Hematopoietic multipotent progenitor cell treated with erythropoietin and hydrocortisone succinate and interleukin-3 and kit ligand, for 6 days (in vitro differentiated cells): ENCODE measurements at regions not wholly inside any gene's neighbourhood (a gene's known extent, or its start where the extent isn't known, plus 50 kb on each side); places are given as distances from the start of the nearest gene placed in this dataset.
"Not testable (repeated sequence)": the region's sequence is repeated elsewhere in the genome, so short reads cannot be mapped to it uniquely, and the experiment has no call there.

Experiments
- DNase-seq: peaks from one replicate; pipeline ENCODE4 v3.0.0-alpha.2; 2015

- no peak for DNase-seq
These were observed 521.0 kb downstream of the ADCYAP1 start for GRCh38 chr18:1425679-1426078.

- DNase-seq = no peak
These were observed 530.8 kb downstream of the ADCYAP1 start for GRCh38 chr18:1435487-1435886.

GRCh38 chr18:1436199-1436598 is 531.5 kb downstream of the ADCYAP1 start:
- DNase-seq = no peak

DNA sequence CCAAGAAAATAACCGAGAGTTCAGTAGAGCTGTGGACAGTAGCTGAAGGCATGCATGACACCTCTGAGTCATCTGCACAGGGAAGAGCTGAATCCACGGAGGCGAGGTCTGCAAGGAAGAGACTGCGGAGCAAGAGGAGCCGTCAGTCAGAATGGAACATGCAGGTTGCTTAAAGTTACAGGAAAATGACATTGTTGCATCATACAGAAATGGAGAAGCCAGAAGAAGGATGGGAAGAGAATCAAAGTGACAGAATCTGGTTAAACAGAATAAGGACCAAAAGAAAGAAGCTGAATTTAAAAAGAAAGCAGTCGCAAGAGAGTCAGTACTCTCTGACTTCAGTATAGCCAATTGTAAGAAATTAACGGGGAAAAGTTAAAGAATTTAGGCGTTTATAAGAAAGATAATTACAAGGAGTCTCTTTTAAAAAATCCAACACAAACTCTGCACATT is 533.8 kb downstream of the ADCYAP1 start:
- DNase-seq = no peak

DNA sequence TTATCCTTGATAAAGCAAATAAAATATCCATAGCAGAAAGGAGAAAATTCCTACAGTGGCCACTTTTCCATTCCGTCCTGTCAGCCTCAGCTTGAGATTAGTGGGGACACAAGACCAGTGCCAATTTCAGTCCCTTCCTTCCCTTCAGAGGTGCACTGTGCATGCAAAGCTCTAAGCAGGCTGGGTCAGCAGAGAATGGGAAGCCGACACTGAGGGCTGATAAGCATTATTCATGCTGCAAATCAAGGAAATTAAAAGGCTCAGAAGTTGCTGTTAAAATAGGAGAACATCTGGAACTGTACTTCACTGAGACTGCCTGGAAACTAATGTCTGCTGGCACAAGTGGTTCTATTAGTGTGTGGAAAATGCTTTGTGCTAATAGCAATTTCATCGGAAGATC is 534.3 kb downstream of the ADCYAP1 start:
- DNase-seq = peak; percentile 5

DNA sequence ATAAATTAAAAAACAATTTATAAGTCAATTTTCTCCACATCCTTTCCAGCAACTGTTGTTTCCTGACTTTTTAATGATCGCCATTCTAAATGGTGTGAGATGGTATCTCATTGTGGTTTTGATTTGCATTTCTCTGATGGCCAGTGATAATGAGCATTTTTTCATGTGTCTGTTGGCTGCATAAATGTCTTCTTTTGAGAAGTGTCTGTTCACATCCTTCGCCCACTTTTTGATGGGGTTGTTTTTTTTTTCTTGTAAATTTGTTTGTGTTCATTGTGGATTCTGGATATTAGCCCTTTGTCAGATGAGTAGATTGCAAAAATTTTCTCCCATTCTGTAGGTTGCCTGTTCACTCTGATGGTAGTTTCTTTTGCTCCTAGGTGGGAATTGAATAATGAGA is 539.4 kb downstream of the ADCYAP1 start:
- DNase-seq = not testable (repeated sequence)

DNA sequence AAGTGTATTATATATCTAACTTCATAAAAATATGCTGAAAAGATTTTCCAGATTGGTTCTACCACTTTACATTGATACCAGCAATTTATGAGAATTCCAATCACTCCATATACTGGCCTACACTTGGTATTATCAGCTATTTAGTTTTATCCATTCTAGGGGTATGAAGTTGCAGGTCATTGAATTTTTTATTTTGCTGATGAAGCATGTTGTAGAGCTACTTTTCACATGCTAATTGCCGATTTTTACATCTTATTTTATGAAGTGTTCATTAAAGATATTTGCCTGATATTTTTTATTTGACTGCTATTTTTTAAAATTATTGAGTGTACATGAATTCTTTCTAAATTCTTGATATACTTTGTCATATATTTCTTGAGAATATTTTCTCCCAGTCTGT is 542.1 kb downstream of the ADCYAP1 start:
- DNase-seq = no peak

DNA sequence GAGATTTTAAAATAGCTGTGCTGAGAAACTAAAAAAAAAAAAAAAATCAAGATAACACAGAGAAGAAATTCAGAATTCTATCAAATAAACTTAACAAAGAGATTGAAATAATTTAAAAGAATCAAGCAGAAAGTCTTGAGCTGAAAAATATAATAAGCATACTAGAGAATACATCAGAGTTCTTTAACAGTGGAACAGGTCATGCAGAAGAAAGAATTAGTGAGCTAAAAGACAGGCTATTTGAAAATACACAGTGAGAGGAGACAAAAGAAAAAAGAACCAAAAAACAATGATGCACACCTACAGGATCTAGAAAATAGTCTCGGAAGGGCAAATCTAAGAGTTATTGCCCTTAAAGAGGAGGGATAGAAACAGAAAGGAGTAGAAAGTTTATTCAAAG is 548.1 kb downstream of the ADCYAP1 start:
- no peak for DNase-seq

- no peak for DNase-seq
These were observed 550.9 kb downstream of the ADCYAP1 start for GRCh38 chr18:1455605-1456004.

- DNase-seq = no peak
These were observed 553.9 kb downstream of the ADCYAP1 start for GRCh38 chr18:1458547-1458946.

DNA sequence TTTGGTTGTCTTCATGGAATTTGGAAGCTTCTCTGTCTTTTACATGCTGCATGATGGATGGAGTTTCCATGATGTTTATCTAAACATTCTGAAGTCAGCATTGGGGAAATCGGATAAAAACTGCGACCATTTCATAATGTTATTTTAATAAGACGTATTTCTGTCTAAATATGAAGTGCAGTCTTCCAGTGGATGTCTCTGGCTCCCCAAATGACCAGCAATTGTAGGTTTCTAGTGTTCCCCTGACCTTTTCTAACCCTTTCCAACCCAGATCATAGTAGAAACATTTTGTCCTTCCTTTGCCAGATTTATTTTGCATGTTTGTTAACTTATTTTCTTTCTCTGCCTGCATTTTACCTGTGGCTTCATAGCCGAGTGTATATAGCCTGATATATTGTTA is 559.3 kb downstream of the ADCYAP1 start:
- DNase-seq = no peak

GRCh38 chr18:1464444-1465217 is 560.0 kb downstream of the ADCYAP1 start:
- peak; percentile 79 for DNase-seq

DNA sequence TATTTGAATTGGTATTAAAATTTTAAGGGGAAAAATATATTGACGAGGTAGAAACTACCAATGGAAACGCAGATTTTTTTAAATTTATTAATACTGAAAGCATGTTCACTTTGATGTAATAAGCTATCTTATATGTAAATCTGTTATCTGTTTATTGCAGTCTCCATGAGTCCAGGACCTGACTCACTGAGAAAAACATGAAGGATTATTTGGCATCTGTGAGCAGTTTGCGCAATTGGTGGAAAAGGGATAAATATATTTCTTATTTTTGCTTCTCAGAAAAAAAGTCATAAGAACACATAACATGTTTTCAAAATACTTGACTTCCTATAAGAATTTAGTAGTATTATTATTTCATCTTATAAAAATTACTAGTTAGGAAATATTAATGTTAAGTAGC is 561.4 kb downstream of the ADCYAP1 start:
- no peak for DNase-seq

DNA sequence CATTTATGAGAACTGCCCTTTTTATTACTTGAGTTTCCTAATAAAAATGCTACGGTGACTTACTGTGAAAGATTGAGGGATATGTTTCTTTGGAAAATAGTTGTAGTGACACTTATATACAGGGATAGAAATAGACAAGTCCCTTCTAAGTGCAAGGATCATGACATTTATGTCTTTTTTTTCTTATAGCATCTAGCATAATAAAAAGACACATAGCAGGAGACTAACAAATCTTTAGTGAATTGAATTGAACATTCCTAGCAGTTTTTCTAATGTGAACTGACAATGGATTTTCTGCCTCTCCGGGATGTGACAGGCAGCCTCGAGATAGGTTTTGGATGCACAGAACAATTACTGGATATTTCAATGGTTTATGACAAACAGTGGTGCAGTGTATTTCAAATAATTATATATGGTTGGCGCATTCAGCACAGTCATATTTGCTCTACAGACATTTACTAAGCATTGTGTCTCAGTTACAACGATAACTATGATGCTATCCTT is 562.8 kb downstream of the ADCYAP1 start:
- no peak for DNase-seq

DNA sequence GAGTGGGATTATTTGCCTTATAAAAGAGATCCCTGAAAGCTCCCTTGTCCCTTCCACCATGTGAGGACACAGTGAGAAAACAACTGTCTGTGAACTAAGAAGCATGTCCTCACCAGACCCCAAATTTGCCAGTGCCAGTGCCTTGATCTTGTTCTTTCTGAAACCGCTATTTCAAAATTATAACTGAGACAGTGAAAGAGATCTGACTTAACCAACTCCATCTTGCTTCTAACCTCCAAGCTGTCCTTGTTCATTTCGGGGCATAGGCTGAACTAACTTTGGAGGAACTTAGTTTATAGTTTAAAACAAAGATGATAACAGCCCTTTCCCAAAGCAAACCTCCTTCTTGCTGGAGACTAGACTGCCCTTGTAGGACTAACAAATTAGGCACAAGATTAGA is 563.9 kb downstream of the ADCYAP1 start:
- no peak for DNase-seq

GRCh38 chr18:1475867-1476266 is 571.2 kb downstream of the ADCYAP1 start:
- DNase-seq = no peak

GRCh38 chr18:1480309-1480708 is 575.6 kb downstream of the ADCYAP1 start:
- DNase-seq = no peak

DNA sequence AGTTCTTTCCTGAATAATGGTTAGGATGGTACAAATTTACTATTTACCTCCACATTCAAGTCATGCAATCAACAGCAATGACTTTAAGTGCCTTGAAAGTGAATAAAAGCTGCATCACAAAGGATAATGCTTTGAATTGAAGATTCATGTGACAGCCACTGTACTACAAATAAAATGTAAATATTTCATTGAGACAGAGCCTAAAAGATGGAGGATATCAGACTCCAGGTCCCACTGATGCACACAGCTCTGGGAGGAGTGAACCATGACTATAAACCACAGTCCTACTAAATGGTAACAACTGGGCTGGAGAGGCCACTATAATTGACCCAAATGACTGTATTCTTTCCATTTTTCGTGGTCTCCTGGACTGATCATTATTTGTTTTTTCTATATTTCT is 576.9 kb downstream of the ADCYAP1 start:
- DNase-seq = no peak

DNA sequence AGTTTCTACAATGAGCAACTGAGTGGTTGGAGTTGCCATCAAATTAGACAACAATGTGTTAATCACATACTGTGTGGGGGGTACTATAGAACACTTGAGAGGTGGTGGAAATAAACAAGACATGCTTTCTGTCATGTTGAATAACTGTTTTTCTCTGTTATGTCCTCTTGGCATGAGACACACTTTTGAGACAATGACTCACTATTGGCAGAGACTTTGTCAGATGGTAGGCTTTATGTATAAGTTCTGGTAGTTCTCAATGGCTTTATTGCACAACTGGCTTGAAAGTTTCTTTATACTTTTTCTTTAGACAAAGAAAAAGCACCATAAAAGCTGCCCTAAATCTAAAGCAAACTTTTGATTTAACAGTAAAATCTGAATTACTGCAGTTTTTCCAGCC is 578.7 kb downstream of the ADCYAP1 start:
- DNase-seq = no peak

DNA sequence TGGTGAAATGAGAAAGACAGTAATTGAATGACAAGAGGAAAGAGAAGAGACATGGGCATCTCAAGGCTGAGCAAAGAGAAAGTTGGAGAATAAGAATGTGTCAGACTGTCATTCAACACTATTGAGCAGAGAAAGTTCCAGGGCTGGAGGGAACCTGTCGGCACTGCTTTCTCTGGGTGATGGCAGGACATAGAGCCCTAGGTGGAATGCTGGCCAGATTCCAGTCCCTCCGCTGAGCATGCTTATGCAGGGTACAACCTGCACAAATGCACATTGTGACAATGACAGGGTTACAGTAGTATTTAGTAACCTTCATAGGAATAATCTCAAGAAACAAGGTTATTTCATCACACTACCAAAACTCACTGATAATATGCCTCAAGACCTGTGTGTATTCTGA is 582.8 kb downstream of the ADCYAP1 start:
- no peak for DNase-seq

- no peak for DNase-seq
These were observed 583.7 kb downstream of the ADCYAP1 start for GRCh38 chr18:1488394-1488793.

- DNase-seq = no peak
These were observed 584.3 kb downstream of the ADCYAP1 start for GRCh38 chr18:1488957-1489356.

GRCh38 chr18:1495387-1495786 is 590.7 kb downstream of the ADCYAP1 start:
- no peak for DNase-seq

DNA sequence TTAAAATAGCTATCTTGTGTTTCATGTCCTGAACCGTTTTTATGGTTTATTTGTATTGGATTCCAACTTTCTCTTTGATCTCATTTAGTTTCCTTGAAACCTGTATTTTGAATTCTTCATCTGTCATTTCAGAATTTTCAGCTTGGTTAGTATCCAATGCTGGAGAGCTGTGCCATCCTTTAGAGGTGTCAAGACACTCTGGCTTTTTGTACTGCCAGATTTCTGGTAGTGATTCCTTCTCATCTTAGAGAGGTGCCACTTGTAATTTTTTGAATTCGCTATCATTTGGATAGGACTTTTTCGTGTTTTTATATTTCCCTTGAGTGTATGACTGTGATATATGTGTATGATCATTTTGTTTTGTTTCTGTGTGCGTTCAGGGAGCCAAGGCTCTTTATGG is 591.4 kb downstream of the ADCYAP1 start:
- DNase-seq = no peak

- DNase-seq = peak; percentile 30
These were observed 593.5 kb downstream of the ADCYAP1 start for GRCh38 chr18:1498216-1498615.
